C4-2B (cell line): ENCODE measurements at regions not wholly inside any gene's neighbourhood (a gene's known extent, or its start where the extent isn't known, plus 50 kb on each side); places are given as distances from the start of the nearest gene placed in this dataset.

ENCODE experiments used
- CTCF ChIP-seq: fragments of 450-650 bp; conservative IDR thresholded peaks from 2 replicates; pipeline ENCODE4 v1.5.1; 2017; ENCODE audit warnings: mild to moderate bottlenecking
- ZFX ChIP-seq: fragments of 450-650 bp; IDR thresholded peaks from 2 replicates; pipeline ENCODE4 v1.6.1; 2017

GRCh38 chr10:129191797-129192196 is 275.2 kb upstream of the MGMT start:
- TF ChIP-seq CTCF: no peak
- no peak for TF ChIP-seq ZFX
